ENCODE measurements at regions not wholly inside any gene's neighbourhood (a gene's known extent, or its start where the extent isn't known, plus 50 kb on each side); places are given as distances from the start of the nearest gene placed in this dataset.

DNA sequence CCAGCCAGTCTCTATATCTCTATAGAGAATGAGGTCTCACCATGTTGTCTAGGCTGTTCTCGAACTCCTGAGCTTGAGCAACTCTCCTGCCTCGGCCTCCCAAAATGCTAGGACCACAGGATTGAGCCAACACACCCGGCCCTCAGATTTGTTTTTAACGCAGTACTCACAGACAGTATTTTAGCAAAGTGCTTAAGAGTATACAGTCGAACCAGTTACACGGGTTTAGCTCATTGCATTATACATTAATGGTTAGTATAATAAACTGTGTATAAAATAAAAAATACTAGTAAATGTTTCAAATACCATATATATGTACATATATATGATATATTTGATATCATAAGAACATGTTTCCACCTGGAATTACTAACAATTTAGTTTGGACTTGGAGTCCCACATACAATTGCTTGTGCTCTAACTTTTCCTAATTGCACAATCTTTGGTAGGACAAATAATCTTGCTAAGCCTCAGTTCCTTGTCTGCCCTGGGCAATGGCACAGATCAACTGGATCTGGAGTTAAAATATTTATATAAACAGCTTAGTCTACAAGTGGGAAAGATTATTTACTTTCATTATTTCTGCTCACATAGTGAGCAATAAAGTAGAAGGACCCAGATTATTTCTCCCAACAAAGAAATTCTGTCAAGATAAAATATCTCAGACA, 508.9 kb upstream of the LRATD1 start:
- CTCF ChIA-PET, result no interaction called here
- POLR2A ChIA-PET, result no interaction called here
- TF ChIP-seq, protein P1, sequence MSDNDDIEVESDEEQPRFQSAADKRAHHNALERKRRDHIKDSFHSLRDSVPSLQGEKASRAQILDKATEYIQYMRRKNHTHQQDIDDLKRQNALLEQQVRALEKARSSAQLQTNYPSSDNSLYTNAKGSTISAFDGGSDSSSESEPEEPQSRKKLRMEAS (CRISPR knock-in tag; IDR thresholded peaks at IDR 0.05), result no peak
- TF ChIP-seq FOXP1 (CRISPR knock-in tag; IDR thresholded peaks at IDR 0.05; ENCODE audit: borderline replicate concordance) (no peak), FOXK1 (CRISPR knock-in tag; IDR thresholded peaks at IDR 0.05) (no peak), FOXJ3 (CRISPR knock-in tag; IDR thresholded peaks at IDR 0.05; ENCODE audit: borderline replicate concordance) (no peak), TP53 (CRISPR knock-in tag; IDR thresholded peaks at IDR 0.05) (no peak), CREB1 (CRISPR knock-in tag; IDR thresholded peaks at IDR 0.05) (no peak), MYBL2 (CRISPR knock-in tag; IDR thresholded peaks at IDR 0.05) (no peak), TCF7 (CRISPR knock-in tag; IDR thresholded peaks at IDR 0.05; ENCODE audit: low read depth) (no peak), ESRRA (CRISPR knock-in tag; IDR thresholded peaks at IDR 0.05; ENCODE audit: borderline replicate concordance) (no peak)
- TF ChIP-seq, protein P2, sequence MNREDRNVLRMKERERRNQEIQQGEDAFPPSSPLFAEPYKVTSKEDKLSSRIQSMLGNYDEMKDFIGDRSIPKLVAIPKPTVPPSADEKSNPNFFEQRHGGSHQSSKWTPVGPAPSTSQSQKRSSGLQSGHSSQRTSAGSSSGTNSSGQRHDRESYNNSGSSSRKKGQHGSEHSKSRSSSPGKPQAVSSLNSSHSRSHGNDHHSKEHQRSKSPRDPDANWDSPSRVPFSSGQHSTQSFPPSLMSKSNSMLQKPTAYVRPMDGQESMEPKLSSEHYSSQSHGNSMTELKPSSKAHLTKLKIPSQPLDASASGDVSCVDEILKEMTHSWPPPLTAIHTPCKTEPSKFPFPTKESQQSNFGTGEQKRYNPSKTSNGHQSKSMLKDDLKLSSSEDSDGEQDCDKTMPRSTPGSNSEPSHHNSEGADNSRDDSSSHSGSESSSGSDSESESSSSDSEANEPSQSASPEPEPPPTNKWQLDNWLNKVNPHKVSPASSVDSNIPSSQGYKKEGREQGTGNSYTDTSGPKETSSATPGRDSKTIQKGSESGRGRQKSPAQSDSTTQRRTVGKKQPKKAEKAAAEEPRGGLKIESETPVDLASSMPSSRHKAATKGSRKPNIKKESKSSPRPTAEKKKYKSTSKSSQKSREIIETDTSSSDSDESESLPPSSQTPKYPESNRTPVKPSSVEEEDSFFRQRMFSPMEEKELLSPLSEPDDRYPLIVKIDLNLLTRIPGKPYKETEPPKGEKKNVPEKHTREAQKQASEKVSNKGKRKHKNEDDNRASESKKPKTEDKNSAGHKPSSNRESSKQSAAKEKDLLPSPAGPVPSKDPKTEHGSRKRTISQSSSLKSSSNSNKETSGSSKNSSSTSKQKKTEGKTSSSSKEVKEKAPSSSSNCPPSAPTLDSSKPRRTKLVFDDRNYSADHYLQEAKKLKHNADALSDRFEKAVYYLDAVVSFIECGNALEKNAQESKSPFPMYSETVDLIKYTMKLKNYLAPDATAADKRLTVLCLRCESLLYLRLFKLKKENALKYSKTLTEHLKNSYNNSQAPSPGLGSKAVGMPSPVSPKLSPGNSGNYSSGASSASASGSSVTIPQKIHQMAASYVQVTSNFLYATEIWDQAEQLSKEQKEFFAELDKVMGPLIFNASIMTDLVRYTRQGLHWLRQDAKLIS (CRISPR knock-in tag; IDR thresholded peaks at IDR 0.05; ENCODE audit: borderline replicate concordance), result no peak
- TF ChIP-seq, protein P3, sequence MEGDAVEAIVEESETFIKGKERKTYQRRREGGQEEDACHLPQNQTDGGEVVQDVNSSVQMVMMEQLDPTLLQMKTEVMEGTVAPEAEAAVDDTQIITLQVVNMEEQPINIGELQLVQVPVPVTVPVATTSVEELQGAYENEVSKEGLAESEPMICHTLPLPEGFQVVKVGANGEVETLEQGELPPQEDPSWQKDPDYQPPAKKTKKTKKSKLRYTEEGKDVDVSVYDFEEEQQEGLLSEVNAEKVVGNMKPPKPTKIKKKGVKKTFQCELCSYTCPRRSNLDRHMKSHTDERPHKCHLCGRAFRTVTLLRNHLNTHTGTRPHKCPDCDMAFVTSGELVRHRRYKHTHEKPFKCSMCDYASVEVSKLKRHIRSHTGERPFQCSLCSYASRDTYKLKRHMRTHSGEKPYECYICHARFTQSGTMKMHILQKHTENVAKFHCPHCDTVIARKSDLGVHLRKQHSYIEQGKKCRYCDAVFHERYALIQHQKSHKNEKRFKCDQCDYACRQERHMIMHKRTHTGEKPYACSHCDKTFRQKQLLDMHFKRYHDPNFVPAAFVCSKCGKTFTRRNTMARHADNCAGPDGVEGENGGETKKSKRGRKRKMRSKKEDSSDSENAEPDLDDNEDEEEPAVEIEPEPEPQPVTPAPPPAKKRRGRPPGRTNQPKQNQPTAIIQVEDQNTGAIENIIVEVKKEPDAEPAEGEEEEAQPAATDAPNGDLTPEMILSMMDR (IDR thresholded peaks at IDR 0.05), result no peak
- TF ChIP-seq, protein P4, sequence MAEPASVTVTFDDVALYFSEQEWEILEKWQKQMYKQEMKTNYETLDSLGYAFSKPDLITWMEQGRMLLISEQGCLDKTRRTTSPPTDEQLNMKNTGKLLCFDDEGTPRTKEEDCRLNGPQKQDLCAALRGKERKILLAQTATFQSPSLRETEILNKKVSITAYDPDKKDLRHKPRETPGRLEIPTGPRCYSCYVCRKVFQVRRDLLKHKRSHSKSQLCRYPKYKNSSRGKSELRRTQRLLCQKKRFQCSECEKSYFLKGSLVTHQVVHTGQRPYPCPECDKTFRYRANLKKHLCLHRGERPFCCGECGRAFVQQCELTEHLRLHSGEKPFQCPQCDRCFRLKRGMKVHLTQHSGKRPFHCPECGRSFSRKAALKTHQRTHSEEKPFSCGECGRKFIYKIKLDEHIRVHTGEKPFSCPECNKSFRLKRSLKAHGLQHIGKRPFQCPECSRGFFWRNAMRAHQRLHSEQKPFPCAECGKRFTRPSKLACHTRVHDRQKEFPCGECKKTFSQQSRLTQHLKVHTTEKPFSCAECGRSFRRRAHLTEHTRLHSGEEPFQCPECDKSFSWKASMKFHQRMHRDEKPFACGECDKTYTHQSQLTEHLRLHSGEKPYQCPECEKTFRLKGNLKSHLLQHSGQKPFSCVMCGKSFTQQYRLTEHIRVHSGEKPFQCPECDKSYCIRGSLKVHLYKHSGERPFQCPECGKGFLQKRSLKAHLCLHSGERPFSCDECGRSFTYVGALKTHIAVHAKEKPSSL (CRISPR knock-in tag; conservative IDR thresholded peaks at IDR 0.05), result no peak
- TF ChIP-seq, protein P5, sequence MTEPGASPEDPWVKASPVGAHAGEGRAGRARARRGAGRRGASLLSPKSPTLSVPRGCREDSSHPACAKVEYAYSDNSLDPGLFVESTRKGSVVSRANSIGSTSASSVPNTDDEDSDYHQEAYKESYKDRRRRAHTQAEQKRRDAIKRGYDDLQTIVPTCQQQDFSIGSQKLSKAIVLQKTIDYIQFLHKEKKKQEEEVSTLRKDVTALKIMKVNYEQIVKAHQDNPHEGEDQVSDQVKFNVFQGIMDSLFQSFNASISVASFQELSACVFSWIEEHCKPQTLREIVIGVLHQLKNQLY (CRISPR knock-in tag; IDR thresholded peaks at IDR 0.05), result no peak
- TF ChIP-seq, protein P6, sequence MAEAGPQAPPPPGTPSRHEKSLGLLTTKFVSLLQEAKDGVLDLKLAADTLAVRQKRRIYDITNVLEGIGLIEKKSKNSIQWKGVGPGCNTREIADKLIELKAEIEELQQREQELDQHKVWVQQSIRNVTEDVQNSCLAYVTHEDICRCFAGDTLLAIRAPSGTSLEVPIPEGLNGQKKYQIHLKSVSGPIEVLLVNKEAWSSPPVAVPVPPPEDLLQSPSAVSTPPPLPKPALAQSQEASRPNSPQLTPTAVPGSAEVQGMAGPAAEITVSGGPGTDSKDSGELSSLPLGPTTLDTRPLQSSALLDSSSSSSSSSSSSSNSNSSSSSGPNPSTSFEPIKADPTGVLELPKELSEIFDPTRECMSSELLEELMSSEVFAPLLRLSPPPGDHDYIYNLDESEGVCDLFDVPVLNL (CRISPR knock-in tag; IDR thresholded peaks at IDR 0.05; ENCODE audit: borderline replicate concordance, low read depth), result no peak
- TF ChIP-seq, protein P7, sequence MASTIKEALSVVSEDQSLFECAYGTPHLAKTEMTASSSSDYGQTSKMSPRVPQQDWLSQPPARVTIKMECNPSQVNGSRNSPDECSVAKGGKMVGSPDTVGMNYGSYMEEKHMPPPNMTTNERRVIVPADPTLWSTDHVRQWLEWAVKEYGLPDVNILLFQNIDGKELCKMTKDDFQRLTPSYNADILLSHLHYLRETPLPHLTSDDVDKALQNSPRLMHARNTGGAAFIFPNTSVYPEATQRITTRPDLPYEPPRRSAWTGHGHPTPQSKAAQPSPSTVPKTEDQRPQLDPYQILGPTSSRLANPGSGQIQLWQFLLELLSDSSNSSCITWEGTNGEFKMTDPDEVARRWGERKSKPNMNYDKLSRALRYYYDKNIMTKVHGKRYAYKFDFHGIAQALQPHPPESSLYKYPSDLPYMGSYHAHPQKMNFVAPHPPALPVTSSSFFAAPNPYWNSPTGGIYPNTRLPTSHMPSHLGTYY (CRISPR knock-in tag; IDR thresholded peaks at IDR 0.05), result no peak
- TF ChIP-seq, protein P8, sequence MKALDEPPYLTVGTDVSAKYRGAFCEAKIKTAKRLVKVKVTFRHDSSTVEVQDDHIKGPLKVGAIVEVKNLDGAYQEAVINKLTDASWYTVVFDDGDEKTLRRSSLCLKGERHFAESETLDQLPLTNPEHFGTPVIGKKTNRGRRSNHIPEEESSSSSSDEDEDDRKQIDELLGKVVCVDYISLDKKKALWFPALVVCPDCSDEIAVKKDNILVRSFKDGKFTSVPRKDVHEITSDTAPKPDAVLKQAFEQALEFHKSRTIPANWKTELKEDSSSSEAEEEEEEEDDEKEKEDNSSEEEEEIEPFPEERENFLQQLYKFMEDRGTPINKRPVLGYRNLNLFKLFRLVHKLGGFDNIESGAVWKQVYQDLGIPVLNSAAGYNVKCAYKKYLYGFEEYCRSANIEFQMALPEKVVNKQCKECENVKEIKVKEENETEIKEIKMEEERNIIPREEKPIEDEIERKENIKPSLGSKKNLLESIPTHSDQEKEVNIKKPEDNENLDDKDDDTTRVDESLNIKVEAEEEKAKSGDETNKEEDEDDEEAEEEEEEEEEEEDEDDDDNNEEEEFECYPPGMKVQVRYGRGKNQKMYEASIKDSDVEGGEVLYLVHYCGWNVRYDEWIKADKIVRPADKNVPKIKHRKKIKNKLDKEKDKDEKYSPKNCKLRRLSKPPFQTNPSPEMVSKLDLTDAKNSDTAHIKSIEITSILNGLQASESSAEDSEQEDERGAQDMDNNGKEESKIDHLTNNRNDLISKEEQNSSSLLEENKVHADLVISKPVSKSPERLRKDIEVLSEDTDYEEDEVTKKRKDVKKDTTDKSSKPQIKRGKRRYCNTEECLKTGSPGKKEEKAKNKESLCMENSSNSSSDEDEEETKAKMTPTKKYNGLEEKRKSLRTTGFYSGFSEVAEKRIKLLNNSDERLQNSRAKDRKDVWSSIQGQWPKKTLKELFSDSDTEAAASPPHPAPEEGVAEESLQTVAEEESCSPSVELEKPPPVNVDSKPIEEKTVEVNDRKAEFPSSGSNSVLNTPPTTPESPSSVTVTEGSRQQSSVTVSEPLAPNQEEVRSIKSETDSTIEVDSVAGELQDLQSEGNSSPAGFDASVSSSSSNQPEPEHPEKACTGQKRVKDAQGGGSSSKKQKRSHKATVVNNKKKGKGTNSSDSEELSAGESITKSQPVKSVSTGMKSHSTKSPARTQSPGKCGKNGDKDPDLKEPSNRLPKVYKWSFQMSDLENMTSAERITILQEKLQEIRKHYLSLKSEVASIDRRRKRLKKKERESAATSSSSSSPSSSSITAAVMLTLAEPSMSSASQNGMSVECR (CRISPR knock-in tag; IDR thresholded peaks at IDR 0.05; ENCODE audit: borderline replicate concordance), result no peak
- TF ChIP-seq, protein P9, sequence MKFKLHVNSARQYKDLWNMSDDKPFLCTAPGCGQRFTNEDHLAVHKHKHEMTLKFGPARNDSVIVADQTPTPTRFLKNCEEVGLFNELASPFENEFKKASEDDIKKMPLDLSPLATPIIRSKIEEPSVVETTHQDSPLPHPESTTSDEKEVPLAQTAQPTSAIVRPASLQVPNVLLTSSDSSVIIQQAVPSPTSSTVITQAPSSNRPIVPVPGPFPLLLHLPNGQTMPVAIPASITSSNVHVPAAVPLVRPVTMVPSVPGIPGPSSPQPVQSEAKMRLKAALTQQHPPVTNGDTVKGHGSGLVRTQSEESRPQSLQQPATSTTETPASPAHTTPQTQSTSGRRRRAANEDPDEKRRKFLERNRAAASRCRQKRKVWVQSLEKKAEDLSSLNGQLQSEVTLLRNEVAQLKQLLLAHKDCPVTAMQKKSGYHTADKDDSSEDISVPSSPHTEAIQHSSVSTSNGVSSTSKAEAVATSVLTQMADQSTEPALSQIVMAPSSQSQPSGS (CRISPR knock-in tag; IDR thresholded peaks at IDR 0.05; ENCODE audit: borderline replicate concordance, low read depth), result no peak

More for the DNA sequence above, 508.9 kb upstream of the LRATD1 start:
- ATAC-seq (no peak), DNase-seq (ENCODE audit: low spot score) (no peak)
- peaks cover 6% of the 10 kb centered on the region; the same call in 1 of the 2 replicates for H3K36me3 Mint-ChIP-seq
- H3K4me3 Mint-ChIP-seq, result no peak overlapping the region
- H3K4me1 Mint-ChIP-seq, result no peaks in the 10 kb centered on the region
- H3K27me3 Mint-ChIP-seq (ENCODE audit: low read depth), result no peaks in the 10 kb centered on the region
- no peak overlapping the region for H3K27ac Mint-ChIP-seq
- peaks cover 15% of the 10 kb centered on the region for H3K9me3 Mint-ChIP-seq

Data from WTC11 (cell line).